ENCODE measurements at regions not wholly inside any gene's neighbourhood (a gene's known extent, or its start where the extent isn't known, plus 50 kb on each side); places are given as distances from the start of the nearest gene placed in this dataset.
"Not testable (repeated sequence)": the region's sequence is repeated elsewhere in the genome, so short reads cannot be mapped to it uniquely, and the experiment has no call there.

DNA sequence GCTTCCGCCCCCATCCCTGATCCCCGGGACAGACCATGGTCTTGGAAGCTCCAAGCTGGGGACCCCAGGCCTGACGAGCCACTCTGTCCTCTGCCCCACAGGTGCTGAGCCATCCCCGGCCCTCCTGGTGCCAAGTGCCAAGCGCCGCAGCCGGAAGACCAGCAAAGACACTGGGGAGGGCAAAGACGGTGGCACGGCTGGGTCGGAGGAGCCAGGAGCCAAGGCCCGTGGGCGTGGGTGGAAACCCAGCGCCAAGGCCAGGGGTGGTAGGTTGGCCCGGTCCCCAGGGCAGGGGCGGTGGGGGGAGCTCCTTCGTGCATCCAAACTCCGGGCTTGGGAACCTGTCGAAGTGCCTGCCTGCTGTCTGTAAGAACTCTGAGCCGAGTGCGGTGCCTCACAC, 130.3 kb downstream of the ZNF479 start:
- not testable (repeated sequence) for TF ChIP-seq POLR2A, CTCF (IDR thresholded peaks at IDR 0.05)
